ENCODE measurements at regions not wholly inside any gene's neighbourhood (a gene's known extent, or its start where the extent isn't known, plus 50 kb on each side); places are given as distances from the start of the nearest gene placed in this dataset.
"Not testable (repeated sequence)": the region's sequence is repeated elsewhere in the genome, so short reads cannot be mapped to it uniquely, and the experiment has no call there.

DNA sequence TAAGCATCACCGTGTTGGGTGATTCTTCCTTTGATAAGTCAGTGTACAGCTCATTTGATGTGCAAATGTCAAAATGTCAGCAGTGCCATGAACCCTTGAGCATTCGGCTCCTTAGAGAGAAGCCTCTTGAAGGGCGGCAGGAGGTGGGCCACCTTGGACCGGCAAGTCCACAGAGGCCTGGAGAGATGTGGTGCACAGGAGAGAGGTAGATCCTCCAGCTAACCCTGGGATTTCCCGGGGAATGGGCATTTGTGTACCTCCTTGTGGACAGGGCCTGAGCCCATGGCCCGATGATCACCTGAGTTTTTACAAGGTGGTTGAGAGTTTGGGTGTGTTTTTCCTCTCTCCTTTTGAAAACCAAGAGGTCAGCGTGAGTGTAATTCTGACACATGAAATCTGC, 133.2 kb upstream of the RCN1 start:
- Histone ChIP-seq H3K4me3 (ENCODE audit: low read depth, low read length) (no peak overlapping the region), H3K27me3 (ENCODE audit: control insufficient read depth, insufficient read depth, low read length) (peaks cover 5% of the 10 kb centered on the region; the same call in 1 of the 2 replicates), H3K27ac (ENCODE audit: low read depth, low read length) (no peak overlapping the region), H3K9me3 (ENCODE audit: control insufficient read depth, insufficient read depth, low read length) (no peaks in the 10 kb centered on the region), H3K4me1 (ENCODE audit: control insufficient read depth, insufficient read depth, low read length) (peaks cover 5% of the 10 kb centered on the region; the same call in 1 of the 2 replicates), H3K9ac (ENCODE audit: low read depth, low read length) (no peak overlapping the region), H3K36me3 (ENCODE audit: control insufficient read depth, insufficient read depth, low read length) (no peaks in the 10 kb centered on the region)

DNA sequence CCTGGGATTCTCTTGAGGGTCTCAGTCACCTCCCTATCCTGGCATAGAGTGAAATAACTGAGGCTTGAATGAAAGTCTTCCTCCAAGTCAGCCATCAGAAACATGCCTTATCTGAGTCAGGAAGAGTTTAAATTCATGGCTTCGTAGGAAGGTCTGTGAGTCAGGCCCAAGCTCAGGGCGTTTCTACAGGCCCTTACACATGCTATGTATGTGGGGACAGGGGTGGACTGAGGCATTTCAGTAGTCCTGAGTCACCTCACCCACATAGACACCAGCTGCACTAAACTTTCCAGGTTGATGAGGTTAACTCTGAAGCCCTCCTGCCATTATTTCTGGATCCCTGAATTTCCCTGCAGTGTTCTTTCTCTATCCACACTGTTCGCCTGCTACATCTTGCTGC, 134.6 kb upstream of the RCN1 start:
- Histone ChIP-seq H3K9me3 (ENCODE audit: control insufficient read depth, insufficient read depth, low read length) (no peaks in the 10 kb centered on the region), H3K27ac (ENCODE audit: low read depth, low read length) (no peak overlapping the region), H3K4me3 (ENCODE audit: low read depth, low read length) (no peak overlapping the region), H3K36me3 (ENCODE audit: control insufficient read depth, insufficient read depth, low read length) (no peaks in the 10 kb centered on the region), H3K4me1 (ENCODE audit: control insufficient read depth, insufficient read depth, low read length) (peaks cover 5% of the 10 kb centered on the region; the same call in 1 of the 2 replicates), H3K27me3 (ENCODE audit: control insufficient read depth, insufficient read depth, low read length) (peaks cover 5% of the 10 kb centered on the region; the same call in 1 of the 2 replicates), H3K9ac (ENCODE audit: low read depth, low read length) (no peak overlapping the region)

DNA sequence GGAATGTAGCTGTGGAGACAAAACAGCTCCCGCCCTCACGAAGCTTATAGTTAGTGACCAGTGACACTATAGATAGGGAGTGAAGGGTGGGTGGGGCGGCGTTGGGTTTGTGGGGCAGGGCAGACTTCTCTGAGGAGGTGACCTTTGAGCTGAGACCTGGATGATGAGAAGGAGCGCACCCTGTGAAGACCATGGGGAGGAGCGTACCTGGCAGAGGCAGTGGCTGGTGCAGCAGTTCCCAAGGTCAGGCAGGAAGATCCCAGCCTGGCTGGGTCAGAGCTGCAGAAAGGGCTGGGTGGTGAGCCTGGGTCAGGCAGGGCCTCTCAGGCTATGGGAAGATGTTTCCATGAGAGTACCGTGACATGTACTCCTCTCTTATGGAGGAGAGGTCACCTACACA, 135.0 kb upstream of the RCN1 start:
- Histone ChIP-seq H3K27me3 (ENCODE audit: control insufficient read depth, insufficient read depth, low read length) (peaks cover 5% of the 10 kb centered on the region; the same call in 1 of the 2 replicates), H3K27ac (ENCODE audit: low read depth, low read length) (no peak overlapping the region), H3K4me1 (ENCODE audit: control insufficient read depth, insufficient read depth, low read length) (peaks cover 5% of the 10 kb centered on the region; the same call in 1 of the 2 replicates), H3K9ac (ENCODE audit: low read depth, low read length) (no peak overlapping the region), H3K4me3 (ENCODE audit: low read depth, low read length) (no peak overlapping the region), H3K36me3 (ENCODE audit: control insufficient read depth, insufficient read depth, low read length) (no peaks in the 10 kb centered on the region), H3K9me3 (ENCODE audit: control insufficient read depth, insufficient read depth, low read length) (no peaks in the 10 kb centered on the region)

DNA sequence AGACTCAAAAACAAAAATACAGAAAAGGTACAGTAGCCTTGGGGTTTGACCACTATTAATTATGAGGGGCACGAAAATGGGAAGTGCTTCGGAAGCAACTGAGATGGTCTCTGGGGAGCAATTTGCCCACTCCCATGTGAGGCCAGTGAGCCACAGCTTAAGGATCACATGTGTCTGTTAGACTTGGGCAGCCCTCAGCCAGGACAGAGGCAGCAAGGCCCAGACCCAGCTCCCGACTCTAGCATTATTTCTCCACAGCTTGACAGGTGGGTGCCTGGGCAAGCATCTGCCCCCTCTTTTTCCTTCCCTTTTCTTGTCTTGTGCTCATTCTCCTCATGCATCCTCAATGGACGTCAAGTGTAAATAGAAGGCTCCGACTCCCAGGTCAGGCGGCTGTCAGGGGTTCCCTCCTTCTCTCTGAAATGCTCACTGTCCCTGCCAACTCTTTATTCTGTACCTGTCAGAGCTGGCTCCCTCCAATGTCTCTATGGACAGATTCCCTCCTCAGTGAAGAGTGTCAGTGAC, 137.0 kb upstream of the RCN1 start:
- Histone ChIP-seq H3K4me1 (ENCODE audit: control insufficient read depth, insufficient read depth, low read length) (peaks cover 5% of the 10 kb centered on the region; the same call in 1 of the 2 replicates), H3K27me3 (ENCODE audit: control insufficient read depth, insufficient read depth, low read length) (peaks cover 5% of the 10 kb centered on the region; the same call in 1 of the 2 replicates), H3K36me3 (ENCODE audit: control insufficient read depth, insufficient read depth, low read length) (no peaks in the 10 kb centered on the region), H3K9me3 (ENCODE audit: control insufficient read depth, insufficient read depth, low read length) (no peaks in the 10 kb centered on the region), H3K27ac (ENCODE audit: low read depth, low read length) (no peak overlapping the region), H3K4me3 (ENCODE audit: low read depth, low read length) (no peak overlapping the region), H3K9ac (ENCODE audit: low read depth, low read length) (no peak overlapping the region)

DNA sequence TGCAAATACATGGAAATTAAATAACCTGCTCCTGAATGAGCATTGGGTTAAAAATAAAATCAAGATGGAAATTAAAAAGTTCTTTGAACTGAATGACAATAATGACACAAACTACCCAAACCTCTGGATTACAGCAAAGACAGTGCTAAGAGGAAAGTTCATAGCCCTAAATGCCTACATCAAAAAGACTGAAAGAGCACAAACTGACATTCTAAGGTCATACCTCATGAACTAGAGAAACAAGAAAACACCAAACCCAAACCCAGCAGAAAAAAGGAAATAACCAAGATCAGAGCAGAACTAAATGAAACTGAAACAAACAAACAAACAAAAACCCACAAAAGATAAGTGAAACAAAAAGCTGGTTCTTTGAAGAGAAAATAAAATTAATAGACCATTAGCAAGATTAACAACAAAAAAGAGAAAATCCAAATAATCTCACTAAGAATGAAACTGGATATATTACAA, 138.6 kb upstream of the PAX6 start:
- not testable (repeated sequence) for H3K4me1 ChIP-seq (ENCODE audit: control insufficient read depth, insufficient read depth, low read length); H3K9ac ChIP-seq (ENCODE audit: low read depth, low read length); H3K9me3 ChIP-seq (ENCODE audit: control insufficient read depth, insufficient read depth, low read length); H3K27ac ChIP-seq (ENCODE audit: low read depth, low read length); H3K27me3 ChIP-seq (ENCODE audit: control insufficient read depth, insufficient read depth, low read length); H3K4me3 ChIP-seq (ENCODE audit: low read depth, low read length); H3K36me3 ChIP-seq (ENCODE audit: control insufficient read depth, insufficient read depth, low read length)

DNA sequence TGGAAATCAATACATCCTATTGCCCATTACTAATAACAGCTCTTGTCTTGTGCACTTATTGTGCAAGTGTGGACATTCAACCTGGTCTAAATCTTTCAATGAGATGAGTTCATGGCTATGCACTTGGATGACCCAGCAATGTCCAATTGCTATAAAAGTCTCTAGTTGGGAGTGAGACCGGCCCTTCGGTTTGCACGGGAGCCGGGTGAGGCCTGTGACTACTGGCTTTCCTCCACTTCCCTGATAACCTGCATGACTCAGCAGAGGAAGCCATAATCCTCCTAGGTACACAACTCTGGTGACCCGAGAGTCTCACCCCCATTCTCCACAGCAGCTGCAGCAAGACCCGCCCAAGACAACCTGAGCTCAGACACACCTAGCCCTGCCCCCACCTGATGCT, 135.9 kb upstream of the PAX6 start:
- H3K9me3 ChIP-seq (ENCODE audit: control insufficient read depth, insufficient read depth, low read length) = no peaks in the 10 kb centered on the region
- H3K36me3 ChIP-seq (ENCODE audit: control insufficient read depth, insufficient read depth, low read length) = no peaks in the 10 kb centered on the region
- no peak overlapping the region for H3K27ac ChIP-seq (ENCODE audit: low read depth, low read length)
- H3K27me3 ChIP-seq (ENCODE audit: control insufficient read depth, insufficient read depth, low read length) = no peaks in the 10 kb centered on the region
- no peak overlapping the region for H3K4me3 ChIP-seq (ENCODE audit: low read depth, low read length)
- H3K4me1 ChIP-seq (ENCODE audit: control insufficient read depth, insufficient read depth, low read length) = peaks cover 6% of the 10 kb centered on the region; the same call in 1 of the 2 replicates
- H3K9ac ChIP-seq (ENCODE audit: low read depth, low read length) = no peak overlapping the region

DNA sequence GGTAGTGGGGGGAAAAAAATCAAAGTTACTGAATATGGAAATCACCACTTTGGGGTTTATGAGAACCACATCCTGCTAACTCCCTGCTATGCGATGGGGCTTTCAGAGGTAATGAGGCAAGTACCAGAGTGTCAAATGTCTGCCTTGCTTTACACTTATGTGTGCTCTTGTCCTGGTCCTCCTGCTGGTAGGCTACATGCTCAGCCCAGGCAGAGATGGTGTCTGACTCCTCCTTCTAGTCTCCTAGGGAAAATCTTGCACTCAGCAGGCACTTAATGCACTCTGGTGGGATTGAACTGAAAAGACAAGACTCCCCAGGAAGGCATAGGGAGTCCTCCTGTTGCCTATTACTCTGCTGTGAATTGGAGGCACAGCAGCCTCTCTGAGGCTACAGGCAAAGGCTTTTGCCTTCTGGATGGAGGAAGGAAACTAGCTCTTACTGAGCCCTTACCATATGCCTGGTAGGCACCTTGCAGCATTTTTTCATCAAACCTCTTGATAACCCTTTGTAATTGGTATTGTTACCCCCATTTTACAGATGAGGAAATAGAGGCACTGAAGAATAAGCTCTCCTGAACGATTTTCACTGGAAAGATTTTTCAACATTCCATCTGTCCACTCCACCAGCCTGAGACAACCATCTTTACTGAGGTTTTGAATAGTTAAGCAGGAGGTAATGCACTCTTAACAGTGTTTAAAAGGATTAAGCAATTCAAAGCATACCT, 132.1 kb upstream of the PAX6 start:
- Histone ChIP-seq H3K36me3 (ENCODE audit: control insufficient read depth, insufficient read depth, low read length) (no peaks in the 10 kb centered on the region), H3K4me1 (ENCODE audit: control insufficient read depth, insufficient read depth, low read length) (peaks cover 6% of the 10 kb centered on the region; the same call in 1 of the 2 replicates), H3K27me3 (ENCODE audit: control insufficient read depth, insufficient read depth, low read length) (no peaks in the 10 kb centered on the region), H3K9ac (ENCODE audit: low read depth, low read length) (no peak overlapping the region), H3K27ac (ENCODE audit: low read depth, low read length) (no peak overlapping the region), H3K9me3 (ENCODE audit: control insufficient read depth, insufficient read depth, low read length) (no peaks in the 10 kb centered on the region), H3K4me3 (ENCODE audit: low read depth, low read length) (no peak overlapping the region)

DNA sequence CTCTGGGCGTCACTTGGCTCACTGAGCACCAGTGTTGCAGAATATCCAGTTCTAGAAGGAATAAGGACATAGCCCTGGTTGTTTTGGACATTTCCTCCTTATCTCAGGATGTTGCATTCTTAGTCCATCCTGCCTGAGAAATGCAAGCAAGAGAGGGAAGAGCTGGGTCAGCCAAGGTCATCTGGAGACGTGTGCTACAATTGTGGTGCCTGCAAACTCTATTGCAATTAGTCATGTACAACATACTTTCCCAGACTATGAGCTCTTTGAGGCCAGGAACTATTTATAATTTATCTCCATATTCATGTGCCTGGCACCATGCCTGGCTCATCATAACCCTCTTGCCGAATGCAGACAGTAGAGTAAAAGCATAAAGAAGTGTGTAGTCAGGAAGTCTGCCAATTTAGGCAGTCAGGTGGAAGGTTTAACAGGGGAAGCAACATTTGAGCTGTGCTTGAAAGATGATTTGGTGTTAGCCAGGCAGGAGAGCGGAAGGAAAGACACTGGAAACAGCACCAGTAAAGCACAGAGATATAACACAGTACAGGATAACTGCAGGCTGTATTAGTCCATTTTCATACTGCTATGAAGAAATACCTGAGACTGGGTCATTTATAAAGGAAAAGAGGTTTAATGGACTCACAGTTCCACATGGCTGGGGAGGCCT, 129.4 kb upstream of the PAX6 start:
- Histone ChIP-seq H3K36me3 (ENCODE audit: control insufficient read depth, insufficient read depth, low read length) (no peaks in the 10 kb centered on the region), H3K9me3 (ENCODE audit: control insufficient read depth, insufficient read depth, low read length) (no peaks in the 10 kb centered on the region), H3K4me3 (ENCODE audit: low read depth, low read length) (no peak overlapping the region), H3K27ac (ENCODE audit: low read depth, low read length) (no peak overlapping the region), H3K27me3 (ENCODE audit: control insufficient read depth, insufficient read depth, low read length) (no peaks in the 10 kb centered on the region), H3K4me1 (ENCODE audit: control insufficient read depth, insufficient read depth, low read length) (peaks cover 6% of the 10 kb centered on the region; the same call in 1 of the 2 replicates), H3K9ac (ENCODE audit: low read depth, low read length) (no peak overlapping the region)

DNA sequence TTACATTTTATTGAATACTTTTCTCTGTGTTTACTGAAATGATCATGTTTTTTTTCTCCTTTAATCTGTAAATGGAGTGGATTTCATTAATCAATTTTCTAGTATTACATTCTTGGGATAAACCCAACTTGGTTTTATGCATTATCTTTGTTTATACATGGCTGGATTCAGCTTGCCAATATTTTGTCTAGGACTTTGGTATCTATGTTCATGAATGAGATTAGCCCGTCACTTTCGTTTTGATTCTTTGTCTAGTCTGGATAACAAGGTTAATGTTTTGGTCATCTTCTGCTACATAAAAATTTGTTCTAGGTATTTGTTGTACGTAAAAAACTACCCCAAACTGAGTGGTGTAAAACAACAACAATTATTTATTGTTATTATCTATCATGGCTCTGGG, 127.9 kb upstream of the PAX6 start:
- H3K9ac ChIP-seq (ENCODE audit: low read depth, low read length) = no peak overlapping the region

DNA sequence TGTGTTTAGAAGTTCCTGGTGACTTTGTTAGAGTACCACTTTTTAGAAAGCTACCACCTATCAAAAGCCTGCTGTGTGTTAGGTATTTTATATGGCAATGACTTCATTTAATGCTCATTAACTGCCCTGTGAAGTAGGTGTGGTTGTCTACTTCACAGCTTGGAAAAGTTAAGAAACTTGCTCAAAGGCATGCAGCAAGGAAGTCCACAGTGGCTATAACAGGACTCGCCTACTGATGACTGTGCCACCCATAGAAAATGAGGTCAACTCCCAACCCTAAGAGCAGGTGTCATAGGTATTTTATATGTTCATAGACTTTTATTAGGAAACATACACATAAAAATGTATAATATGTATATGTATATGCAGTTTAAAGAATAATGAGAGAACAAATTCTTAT, 125.2 kb upstream of the PAX6 start:
- no peak overlapping the region for H3K4me3 ChIP-seq (ENCODE audit: low read depth, low read length)
- no peak overlapping the region for H3K27ac ChIP-seq (ENCODE audit: low read depth, low read length)
- H3K9ac ChIP-seq (ENCODE audit: low read depth, low read length) = no peak overlapping the region
- no peaks in the 10 kb centered on the region for H3K36me3 ChIP-seq (ENCODE audit: control insufficient read depth, insufficient read depth, low read length)
- H3K4me1 ChIP-seq (ENCODE audit: control insufficient read depth, insufficient read depth, low read length) = no peaks in the 10 kb centered on the region
- H3K27me3 ChIP-seq (ENCODE audit: control insufficient read depth, insufficient read depth, low read length) = no peaks in the 10 kb centered on the region
- H3K9me3 ChIP-seq (ENCODE audit: control insufficient read depth, insufficient read depth, low read length) = no peaks in the 10 kb centered on the region

More for the DNA sequence above, 127.9 kb upstream of the PAX6 start:
- Histone ChIP-seq H3K27ac (ENCODE audit: low read depth, low read length) (no peak overlapping the region), H3K27me3 (ENCODE audit: control insufficient read depth, insufficient read depth, low read length) (no peaks in the 10 kb centered on the region), H3K4me1 (ENCODE audit: control insufficient read depth, insufficient read depth, low read length) (peaks cover 6% of the 10 kb centered on the region; the same call in 1 of the 2 replicates), H3K36me3 (ENCODE audit: control insufficient read depth, insufficient read depth, low read length) (no peaks in the 10 kb centered on the region), H3K9me3 (ENCODE audit: control insufficient read depth, insufficient read depth, low read length) (no peaks in the 10 kb centered on the region), H3K4me3 (ENCODE audit: low read depth, low read length) (no peak overlapping the region)

DNA sequence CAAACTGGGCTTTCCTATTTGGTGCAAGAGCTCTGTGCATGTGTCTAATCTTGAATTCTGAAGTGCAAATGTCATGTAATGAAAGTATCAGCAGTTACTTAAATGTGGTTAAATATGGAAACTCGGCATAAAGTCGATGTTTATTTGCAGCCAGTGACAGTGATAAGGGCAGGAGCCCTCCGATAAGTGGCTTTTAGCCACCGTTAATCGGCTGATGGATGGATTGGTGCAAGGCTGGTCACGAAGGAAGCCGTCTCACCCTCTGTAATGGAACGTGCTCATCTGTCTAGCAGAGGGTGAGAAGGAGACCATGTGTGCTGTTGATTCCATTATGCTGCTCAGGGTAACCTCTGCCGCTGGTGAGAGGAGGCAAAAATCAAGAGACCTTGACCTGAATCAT, 121.8 kb upstream of the PAX6 start:
- no peaks in the 10 kb centered on the region for H3K4me1 ChIP-seq (ENCODE audit: control insufficient read depth, insufficient read depth, low read length)
- H3K9me3 ChIP-seq (ENCODE audit: control insufficient read depth, insufficient read depth, low read length) = no peaks in the 10 kb centered on the region
- H3K9ac ChIP-seq (ENCODE audit: low read depth, low read length) = no peak overlapping the region
- no peak overlapping the region for H3K27ac ChIP-seq (ENCODE audit: low read depth, low read length)
- H3K27me3 ChIP-seq (ENCODE audit: control insufficient read depth, insufficient read depth, low read length) = no peaks in the 10 kb centered on the region
- H3K36me3 ChIP-seq (ENCODE audit: control insufficient read depth, insufficient read depth, low read length) = no peaks in the 10 kb centered on the region
- no peak overlapping the region for H3K4me3 ChIP-seq (ENCODE audit: low read depth, low read length)

Data from HUES48 (cell line).